GM19395 (cell line): ENCODE measurements at regions not wholly inside any gene's neighbourhood (a gene's known extent, or its start where the extent isn't known, plus 50 kb on each side); places are given as distances from the start of the nearest gene placed in this dataset.

ENCODE experiments used
- ATAC-seq: cut with Tn5 transposase; IDR thresholded peaks from one replicate; pipeline ENCODE4 v1.9.1; 2021; ENCODE audit warnings: mild to moderate bottlenecking, moderate library complexity; ENCODE audit not compliant: unreplicated experiment

- ATAC-seq = no peak
Measured at GRCh38 chrX:10893366-10893765, 217.8 kb upstream of the HCCS start.

DNA sequence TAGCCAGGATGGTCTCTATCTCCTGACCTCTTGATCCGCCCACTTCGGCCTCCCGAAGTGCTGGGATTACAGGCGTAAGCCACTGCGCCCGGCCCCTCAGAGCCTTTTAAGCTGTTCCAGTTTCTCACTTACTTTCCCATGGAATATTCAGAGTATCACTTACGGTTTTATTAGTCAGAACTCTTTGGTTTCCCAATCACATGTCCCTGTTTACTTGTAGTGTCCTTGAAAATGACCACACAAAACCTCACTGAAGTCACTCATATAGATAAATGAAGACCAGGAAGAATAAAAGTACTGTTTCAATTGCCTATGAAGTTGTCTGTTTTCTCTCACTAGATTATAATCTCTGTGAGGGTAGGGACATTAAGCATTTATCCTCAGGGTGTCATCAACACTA, 217.2 kb upstream of the HCCS start:
- no peak for ATAC-seq

DNA sequence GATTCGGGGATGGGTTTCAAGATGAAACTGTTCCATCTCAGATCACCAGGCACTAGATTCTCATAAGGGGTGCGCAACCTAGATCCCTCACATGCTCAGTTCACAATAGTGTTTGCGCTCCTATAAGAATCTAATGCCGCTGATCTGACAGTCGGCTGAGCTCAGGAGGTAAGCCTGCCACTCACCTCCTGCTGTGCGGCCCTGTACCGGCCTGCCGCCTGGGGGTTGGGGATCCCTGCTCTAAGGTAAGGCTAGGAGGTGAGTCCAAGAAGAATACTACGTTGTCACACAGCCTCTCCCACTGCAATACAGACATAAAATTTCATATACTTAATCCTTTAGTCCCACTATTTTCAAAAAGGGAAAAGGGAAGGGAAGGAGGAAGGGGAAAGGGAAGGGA, 213.4 kb upstream of the HCCS start:
- ATAC-seq = no peak

DNA sequence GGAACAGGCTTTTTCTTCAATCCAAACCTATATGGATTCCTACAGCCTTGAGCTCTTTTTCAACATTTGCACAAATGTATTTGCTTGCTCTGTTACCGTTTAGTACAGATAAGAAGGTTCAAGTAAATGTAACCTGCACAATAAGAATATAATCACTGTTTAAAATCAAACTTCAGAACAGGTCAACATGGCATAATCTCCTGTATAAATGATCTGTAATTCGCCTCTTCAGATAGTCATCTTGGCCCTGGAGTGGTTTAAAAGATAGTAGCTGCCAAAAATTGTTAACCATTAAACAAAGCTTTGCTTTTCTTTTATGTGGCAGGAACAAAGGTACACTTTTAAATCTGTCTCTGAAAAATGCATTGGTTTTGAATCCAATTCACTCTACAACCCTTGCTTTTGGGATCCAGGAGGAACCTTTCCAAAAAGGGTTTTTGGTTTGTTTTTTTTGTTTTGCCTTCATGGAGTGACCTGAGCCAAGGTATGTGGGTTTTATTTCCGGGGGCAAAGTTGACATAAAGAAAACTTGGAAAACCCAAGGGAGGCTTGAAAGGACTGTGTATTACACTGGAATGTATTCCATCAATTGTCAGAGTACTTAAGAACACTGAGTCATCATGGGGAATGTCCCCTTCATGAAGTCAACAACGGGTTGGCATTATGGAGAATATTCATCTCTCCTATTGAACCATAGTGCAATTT, 210.4 kb upstream of the HCCS start:
- ATAC-seq = no peak

DNA sequence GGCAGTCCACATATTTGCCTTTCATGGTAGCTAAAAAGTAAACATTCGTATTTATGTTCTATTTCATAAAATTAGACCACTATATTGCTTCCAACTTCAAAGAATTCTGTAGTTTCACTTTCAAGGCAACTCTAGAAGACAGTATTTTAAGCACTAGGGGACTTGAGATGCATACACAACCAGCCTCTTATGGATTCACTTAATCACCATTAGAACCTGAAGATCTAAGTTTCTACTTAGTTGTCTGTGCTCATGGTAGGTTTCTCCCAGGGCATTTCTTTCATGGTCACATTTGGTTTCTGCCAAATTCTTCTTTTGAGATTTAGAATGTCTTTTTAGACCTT, 209.9 kb upstream of the HCCS start:
- ATAC-seq = no peak

DNA sequence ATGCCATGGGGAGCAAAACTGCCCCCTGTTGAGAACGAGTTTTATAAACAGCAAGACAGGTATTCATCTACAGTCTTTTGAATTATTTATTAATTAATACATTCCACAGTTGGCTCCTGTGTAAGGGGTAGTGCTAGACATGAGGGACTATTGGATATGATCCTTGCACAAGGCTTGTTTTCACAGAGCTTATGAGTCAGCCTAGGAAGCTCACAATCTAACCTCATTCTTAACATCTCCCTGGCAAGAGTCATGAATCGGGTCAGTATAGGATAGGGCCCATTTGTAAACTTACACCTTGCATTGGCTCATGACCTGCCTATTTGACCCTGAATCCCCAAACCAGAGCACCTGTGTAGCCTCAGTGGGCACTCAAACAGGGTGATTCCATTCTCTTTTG, 209.1 kb upstream of the HCCS start:
- no peak for ATAC-seq

GRCh38 chrX:10903523-10903922, 207.6 kb upstream of the HCCS start:
- ATAC-seq = no peak

GRCh38 chrX:10904220-10904619, 206.9 kb upstream of the HCCS start:
- ATAC-seq = no peak

DNA sequence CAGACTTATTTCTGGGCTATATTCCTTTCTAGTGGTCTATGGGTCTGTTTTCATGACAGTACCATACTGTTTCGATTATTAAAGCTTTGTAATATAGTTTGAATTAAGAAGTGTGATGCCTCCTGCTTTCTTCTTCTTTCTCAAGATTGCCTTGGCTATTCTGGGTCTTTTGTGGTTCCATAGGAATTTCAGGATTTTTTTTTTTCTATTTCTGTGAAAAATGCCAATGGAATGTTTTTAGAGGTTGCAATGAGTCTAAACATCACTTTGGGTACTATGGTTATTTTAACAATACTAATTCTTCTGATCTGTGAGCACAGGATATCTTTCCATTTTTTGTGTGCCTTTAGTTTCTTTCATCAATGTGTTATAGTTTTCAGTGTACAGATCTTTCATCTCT, 204.3 kb upstream of the HCCS start:
- no peak for ATAC-seq

- no peak for ATAC-seq
Measured at GRCh38 chrX:10922159-10922558, 189.0 kb upstream of the HCCS start.

DNA sequence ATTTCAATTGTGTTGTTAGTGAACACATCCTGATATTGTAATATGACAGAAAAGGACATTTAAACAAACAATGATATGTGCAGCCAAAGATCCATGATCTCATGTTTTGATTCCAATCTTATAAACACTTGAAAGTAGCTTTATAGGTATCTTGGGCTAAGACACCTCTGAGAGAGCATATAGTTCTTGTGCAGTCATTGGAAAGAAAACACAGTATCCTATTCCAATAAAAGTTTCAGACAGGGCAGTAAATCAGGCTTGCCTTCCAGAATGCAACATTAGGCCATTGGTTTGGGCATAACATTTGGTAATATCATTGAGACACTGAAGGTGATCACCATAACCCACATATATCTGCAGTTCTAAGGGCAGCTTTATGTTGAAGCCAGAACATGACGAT, 188.3 kb upstream of the HCCS start:
- no peak for ATAC-seq

DNA sequence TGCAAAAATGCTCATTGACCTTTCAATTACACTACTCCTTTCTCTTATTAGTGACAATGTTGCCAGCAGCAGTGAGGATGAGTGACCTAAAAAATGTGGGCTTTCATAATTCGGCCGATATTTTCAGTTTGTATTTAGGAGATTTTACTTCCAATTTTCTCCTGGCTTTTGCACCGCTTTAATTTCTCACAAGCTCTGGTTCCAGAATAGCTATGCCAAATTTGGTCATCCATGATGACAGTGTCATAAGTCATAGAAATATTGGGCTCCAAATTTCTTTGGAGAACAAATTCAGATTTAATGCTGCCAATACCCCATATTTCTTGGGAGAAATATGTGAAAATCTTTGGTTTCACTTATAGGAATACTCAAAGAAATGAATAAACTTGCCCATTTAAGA, 187.7 kb upstream of the HCCS start:
- ATAC-seq = no peak

GRCh38 chrX:10926404-10926803, 184.7 kb upstream of the HCCS start:
- no peak for ATAC-seq

DNA sequence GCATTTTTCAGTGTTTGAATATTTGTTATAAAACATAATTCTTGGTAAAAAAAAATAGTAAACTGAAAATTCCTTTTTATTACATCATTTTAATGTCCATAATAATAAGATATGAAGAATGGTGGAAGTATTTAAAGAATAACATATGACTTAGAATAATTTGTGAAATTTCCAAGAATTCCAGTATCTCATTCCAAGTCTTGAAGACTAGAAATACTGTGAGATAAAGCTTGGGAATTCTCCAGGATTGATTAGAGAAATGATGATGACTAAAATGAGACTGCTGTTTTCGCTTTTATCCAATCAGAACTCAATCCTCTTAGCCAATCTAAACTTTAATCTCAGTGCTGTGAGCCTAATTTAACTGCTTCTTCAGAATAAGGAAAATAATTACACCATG, 184.2 kb upstream of the HCCS start:
- ATAC-seq = no peak

- no peak for ATAC-seq
Measured at GRCh38 chrX:10929747-10930146, 181.4 kb upstream of the HCCS start.

DNA sequence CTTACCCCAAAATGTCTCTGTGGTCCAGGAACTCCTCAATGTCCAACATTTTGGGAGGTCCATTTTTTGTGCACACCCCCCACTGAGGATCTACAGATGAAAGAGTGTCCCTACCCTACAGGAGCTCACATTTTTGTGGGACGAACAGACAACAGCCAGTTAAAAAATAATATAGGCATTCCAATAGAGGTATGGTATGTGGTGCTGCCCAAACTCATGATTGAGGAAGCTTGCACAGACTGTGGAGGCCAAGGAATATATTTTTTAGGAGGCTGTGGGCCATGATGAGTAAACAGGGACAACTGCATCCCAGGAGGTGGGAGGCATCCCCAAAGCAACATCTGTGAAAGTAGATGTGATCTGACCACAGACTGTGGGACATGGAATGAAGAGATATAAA, 181.0 kb upstream of the HCCS start:
- ATAC-seq = no peak

- ATAC-seq = no peak
Measured at GRCh38 chrX:10931976-10932375, 179.2 kb upstream of the HCCS start.

DNA sequence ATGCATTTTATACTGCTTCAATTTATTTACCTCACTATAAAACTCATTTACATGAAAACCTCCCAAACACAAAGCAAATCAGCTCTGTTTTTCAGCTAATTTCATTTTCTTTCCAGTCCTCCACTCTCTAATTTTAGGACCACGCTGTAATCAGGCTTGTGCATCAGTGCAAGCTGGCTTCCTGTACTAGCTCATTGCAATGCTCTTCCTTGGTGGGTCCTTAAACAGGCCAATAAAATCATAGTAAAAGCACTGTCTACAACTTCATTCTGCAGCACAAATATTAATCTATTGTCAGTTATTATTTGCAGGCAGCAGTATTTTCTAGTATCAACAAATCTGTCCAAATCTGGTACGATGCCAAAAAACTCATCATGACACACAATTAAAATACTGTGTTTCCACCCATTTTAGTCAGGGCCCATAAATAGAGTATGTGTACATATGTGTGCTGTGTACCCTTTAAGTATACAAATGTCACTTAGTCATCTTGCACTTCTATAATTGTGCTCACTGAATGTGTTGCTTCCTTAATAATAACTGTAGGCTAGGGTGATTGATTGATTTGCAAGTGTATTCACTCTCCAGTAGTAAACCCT, 178.2 kb upstream of the HCCS start:
- ATAC-seq = no peak

DNA sequence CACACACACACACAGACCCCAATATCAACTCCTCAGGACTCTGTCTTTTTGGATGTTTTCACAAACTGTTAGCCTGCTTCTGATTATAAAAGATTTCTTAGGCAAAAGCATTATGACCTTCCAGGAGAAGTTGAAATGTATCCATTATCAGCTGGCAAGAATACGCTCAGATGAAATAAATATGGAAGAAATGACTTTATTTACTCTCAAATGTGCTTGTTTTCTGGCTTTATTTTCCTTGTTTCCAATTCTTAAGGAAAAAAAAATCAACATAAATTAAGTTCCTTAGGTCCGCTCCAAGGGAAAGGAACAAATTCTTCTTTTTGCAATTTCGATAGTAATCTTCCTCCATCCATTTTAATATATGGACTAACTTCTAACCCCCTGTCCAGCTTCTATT, 175.6 kb upstream of the HCCS start:
- no peak for ATAC-seq

- no peak for ATAC-seq
Measured at GRCh38 chrX:10936976-10937375, 174.2 kb upstream of the HCCS start.

GRCh38 chrX:10938365-10938923, 172.7 kb upstream of the HCCS start:
- ATAC-seq = no peak

- no peak for ATAC-seq
Measured at GRCh38 chrX:10939424-10939823, 171.7 kb upstream of the HCCS start.
